ENCODE measurements at regions not wholly inside any gene's neighbourhood (a gene's known extent, or its start where the extent isn't known, plus 50 kb on each side); places are given as distances from the start of the nearest gene placed in this dataset.

GRCh38 chr12:107521826-107522355 is 163.7 kb upstream of the PWP1 start:
- no peak for DNase-seq (ENCODE audit: low read depth, low spot score)

- no peak for DNase-seq (ENCODE audit: low read depth, low spot score)
These were observed 162.7 kb upstream of the PWP1 start for GRCh38 chr12:107522692-107523477.

DNA sequence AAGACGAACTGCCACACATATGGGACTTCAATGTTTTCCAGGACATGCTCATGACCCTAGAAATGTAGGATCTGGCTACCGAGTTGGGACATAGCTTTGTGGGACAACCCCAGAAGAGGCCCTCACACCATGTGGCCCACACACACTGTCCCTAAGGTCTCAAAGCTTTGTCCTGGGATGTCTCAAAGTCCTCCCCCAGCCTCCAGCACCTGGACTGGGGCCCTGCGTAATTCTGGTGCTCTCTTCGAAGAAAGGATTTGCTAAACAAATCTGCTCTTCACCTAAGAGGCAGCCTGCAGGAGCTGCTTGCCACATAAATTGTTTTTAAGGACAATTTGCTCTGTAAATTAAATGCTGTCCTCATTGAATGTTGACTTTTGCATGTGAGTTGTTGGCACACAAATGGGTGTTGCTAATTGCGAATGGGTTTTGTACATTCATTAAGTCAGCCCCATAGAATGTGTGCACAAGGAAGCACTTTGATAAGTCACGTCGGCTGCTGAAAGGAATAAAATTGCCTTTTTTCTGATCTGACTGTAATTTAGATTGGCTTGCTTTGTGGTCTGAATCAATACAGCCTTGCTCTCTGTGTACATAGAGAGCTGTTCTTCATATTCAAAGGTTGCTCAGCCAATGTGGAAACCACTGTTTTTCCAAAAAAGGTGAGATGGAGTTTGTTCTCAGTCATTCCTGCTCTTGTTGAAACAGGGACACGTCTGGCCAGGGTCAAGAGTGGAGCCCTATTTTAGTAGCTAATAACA is 161.6 kb upstream of the PWP1 start:
- DNase-seq (ENCODE audit: low read depth, low spot score), result no peak

- DNase-seq (ENCODE audit: low read depth, low spot score), result no peak
These were observed 160.4 kb upstream of the PWP1 start for GRCh38 chr12:107525063-107525718.

DNA sequence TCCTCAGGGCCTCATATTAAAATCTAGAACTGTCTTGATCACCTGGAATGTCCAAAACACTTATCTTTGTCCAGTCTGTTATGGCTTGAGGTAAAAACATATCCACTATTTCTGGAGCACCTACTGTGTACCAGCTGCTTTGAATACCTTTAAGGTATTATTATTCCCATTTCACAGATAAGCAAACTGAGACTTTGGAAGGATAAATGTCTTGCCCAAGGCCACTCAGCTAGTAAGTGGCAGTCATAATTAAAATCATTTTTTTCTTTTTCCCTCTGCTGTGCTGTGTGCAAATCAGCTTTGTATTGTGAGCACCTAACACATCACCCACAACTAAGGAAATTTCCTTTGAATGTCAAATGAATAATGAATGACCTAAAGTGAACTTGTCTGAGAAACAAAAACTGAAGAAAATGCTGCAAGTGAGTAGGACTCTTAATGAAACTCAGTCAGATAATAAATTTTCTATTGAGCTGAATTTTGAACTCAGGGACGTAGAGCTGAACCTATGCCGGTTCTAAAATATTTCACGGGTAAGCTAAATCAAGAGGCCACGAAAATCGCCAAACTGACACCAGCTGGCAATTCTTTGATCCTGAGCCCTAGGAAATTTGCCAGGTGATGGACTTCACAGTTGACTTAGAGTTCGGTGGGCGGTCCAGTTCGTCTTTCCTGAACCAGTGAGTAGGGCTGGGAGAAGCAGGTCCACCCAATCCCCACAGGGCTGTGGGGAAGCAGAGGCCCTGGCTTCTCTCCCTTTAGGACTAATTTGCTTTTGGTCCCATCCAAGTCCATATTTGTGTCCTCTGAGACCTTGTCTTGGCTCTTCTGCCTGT is 159.7 kb upstream of the PWP1 start:
- DNase-seq (ENCODE audit: low read depth, low spot score), result no peak

DNA sequence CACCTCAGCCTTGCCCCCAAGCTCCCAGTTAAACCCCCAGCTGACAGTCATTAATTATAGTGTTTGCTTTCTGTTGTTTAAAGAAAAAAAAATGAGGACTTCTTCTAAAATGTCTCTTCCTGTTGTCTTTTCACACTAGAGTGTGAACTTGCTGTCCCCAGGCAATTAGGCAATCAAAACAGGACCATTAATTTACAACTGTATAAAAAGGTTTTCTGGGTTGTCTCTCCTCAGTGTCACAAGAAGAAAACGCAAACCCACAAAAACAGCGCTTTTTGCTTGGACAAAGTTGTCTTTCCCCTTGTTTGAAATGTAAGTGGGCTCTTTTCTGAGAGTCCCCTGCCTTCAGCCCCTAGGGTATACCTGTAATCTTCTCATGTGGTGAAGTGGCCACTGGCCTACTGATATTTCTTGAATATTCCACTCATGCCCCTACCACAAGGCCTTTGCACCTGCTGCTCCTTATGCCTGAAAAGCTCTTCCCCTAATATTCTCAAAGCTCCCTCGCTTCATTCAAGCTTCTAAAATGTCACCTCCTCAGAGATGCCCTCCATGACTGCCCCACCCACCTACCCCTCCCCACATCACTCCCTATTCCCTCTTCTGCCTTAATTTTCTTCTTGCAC is 158.9 kb upstream of the PWP1 start:
- DNase-seq (ENCODE audit: low read depth, low spot score), result no peak

- DNase-seq (ENCODE audit: low read depth, low spot score), result no peak
These were observed 156.8 kb upstream of the PWP1 start for GRCh38 chr12:107528731-107529365.

- DNase-seq (ENCODE audit: low read depth, low spot score), result no peak
These were observed 155.6 kb upstream of the PWP1 start for GRCh38 chr12:107529991-107530390.

DNA sequence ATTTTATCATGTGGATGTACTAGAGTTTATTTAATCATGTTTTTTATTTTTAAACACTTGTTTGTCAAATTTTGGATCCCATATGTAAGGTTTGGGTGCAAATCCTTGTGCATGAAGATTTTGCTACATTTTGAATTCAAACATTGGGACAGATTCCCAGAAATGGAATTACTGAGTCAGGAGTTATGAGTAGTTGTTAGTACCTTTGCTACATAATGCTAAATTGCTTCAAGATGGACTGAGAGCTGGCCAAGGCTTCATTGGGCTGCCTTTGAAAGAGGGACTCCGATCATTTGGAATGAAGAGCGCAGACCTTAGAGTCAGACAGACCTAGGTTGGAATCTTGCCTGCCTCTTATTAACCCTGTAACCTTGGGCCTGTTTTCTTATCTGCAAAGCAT is 154.9 kb upstream of the PWP1 start:
- no peak for DNase-seq (ENCODE audit: low read depth, low spot score)

- DNase-seq (ENCODE audit: low read depth, low spot score), result no peak
These were observed 152.4 kb upstream of the PWP1 start for GRCh38 chr12:107533218-107533617.

DNA sequence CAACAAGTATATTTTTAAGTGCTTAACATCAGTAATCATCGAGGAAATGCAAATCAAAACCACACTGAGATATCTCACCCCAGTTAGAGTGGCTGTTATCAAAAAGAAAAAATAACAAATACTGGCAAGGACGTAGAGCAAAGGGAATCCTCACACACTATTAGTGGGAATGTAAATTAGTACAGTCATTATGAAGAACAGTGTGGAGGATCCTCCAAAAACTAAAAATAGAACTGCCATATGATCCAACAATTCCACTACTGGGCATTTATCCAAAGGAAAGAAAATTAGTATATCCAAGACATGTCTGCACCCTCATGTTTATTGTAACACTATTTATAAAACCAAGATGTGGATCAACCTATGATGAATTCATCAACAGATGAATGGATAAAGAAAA is 149.0 kb upstream of the PWP1 start:
- DNase-seq (ENCODE audit: low read depth, low spot score), result peak; percentile 9

DNA sequence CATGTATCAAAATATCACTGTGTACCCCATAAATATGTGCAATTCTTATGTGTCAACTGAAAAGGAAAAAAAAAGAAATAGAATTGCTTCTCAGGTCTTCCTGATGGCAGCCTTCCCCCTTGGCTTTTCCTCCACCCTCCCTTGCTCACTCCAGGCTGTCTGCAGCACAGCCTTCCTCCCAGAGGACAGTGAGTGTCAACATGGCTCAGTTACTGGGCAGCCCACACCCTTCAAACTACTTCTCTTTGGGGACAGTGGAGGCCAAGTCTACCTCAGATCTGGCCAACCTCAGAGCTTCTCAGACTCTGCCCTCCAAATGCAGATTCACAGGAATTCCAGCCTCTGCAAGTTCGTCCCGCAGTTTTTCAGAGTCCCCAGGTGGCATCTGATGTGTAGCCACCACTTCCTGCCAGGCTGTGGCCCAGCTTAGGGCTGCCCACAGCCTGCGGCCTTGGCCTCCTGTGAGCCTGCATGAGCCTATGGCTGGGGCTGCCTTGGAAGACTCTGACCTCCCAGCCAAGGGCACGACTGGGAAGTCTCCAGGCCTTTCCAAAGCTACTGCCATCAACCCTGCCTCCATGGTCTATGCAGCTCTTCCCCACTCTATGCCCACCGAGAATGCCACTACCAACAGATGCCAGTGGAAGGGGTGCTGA is 148.0 kb upstream of the PWP1 start:
- DNase-seq (ENCODE audit: low read depth, low spot score), result no peak

GRCh38 chr12:107539196-107539939 is 146.2 kb upstream of the PWP1 start:
- DNase-seq (ENCODE audit: low read depth, low spot score), result peak; percentile 10

DNA sequence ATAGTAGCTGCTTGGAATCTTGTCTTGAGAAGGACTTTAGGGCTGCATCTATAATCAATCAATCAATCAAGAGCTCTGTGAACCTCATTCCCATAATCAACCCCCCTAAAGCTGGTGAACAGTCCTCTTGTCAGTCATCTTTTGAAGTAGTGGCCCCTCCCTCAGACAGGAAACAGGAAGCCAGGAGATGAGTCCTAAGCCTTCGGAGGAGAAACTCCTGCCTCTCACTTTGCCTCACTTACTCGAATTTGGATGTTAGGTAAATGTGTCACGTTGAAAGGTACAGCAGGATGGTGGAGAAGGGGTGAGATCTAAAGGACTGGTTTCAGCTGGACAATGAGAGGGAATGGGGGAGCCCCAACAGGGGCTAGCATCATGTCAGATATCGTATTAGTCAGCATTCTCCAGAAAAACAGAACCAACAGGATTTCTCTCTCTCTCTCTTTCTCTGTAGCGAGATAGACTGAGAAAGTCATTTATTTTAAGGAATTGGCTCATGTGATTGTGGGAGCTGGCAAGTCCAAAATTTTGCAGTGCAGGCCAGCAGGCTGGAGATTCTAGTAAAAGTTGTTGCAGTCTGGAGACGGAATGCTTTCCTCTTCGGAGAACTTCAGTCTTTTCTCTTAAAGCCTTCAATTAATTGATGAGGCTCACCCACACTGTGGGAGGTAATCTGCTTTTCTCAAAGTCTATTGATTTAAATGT is 144.4 kb upstream of the PWP1 start:
- no peak for DNase-seq (ENCODE audit: low read depth, low spot score)

GRCh38 chr12:107543416-107543815 is 142.2 kb upstream of the PWP1 start:
- DNase-seq (ENCODE audit: low read depth, low spot score), result no peak

- no peak for DNase-seq (ENCODE audit: low read depth, low spot score)
These were observed 141.8 kb upstream of the PWP1 start for GRCh38 chr12:107543841-107544240.

GRCh38 chr12:107544937-107545336 is 140.7 kb upstream of the PWP1 start:
- DNase-seq (ENCODE audit: low read depth, low spot score), result peak; percentile 11

- DNase-seq (ENCODE audit: low read depth, low spot score), result no peak
These were observed 139.8 kb upstream of the PWP1 start for GRCh38 chr12:107545737-107546353.

Data from astrocyte of the hippocampus (primary cell).